HG03196 (cell line): ENCODE measurements at regions not wholly inside any gene's neighbourhood (a gene's known extent, or its start where the extent isn't known, plus 50 kb on each side); places are given as distances from the start of the nearest gene placed in this dataset.

Source experiments
- ATAC-seq: cut with Tn5 transposase; IDR thresholded peaks from one replicate; pipeline ENCODE4 v1.9.1; 2021; ENCODE audit not compliant: unreplicated experiment

DNA sequence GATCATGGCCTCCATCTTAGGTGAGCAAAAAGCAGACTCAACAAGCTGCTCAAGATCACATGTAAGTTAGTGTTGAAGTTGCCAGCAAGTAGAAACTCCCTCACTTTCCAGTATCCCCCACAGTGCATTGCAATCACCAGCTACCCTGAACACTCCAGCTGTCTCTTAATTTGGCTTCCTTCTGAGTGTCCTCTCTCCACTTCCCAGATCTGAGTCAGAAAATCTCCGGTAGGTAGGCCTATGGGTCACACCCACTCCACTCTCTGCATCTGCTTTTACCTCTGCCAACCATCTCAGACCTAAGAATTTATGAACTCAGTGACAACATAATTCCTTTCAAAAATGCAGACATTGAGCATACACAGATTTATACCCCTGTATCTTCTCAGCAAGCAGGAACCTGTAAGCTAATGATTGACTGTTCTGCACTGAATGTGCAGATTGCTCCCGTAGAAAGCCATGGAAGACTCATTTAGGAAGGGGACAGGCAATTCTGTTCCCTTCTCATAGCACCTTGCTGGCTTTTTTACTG lies 656.9 kb downstream of the EPHA4 start:
- ATAC-seq, result no peak

DNA sequence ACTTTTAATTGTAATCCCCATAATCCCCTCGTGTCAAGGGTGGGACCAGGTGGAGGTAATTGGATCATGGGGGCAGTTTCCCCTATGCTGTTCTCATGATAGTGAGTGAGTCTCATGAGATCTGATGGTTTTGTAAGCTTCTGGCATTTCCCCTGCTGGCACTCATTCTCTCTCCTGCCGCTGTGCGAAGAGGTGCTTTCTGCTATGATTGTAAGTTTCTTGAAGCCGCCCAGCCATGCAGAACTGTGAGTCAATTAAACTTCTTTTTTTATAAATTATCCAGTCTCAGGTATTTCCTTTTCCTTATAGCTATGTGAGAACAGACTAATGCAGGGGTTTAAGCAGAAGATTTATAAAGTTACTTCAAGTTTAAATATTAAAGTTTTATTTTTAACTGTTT lies 655.2 kb downstream of the EPHA4 start:
- no peak for ATAC-seq

DNA sequence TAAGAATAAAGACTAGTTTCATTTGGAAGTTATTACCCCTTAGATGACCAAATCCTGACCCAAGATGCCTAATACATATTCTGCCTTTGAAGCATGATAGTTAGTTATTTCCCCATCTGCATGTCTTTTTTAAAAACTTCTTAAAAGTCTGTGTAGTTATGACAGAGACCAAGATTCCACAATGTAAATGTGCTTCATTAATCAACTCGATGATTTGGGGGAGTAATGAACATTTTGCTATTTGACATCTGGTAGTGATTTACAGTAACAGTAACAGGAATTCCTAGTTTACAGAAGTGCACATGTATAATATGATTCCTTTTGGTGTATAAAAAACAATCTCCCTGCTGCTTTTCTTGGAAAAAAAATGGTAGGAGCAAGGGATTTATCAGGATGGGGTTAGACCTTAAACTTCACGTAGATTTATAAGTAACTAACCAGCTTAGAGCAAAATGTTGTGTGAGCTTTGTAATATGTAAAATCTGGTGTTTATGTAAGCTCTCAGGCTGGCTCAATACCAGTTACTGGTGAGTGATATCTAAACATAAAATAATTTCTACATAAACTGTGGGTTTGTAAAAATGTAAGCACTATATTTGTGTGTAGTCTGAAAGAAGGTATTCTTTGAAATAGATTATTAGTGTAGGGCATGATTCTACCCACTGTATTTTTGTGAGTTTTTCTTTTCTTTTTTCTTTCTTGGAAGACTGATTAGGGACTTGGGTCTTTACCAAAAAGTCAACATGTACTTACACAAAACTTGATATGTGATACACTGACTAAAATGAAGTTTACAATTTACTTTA lies 641.6 kb downstream of the EPHA4 start:
- no peak for ATAC-seq

DNA sequence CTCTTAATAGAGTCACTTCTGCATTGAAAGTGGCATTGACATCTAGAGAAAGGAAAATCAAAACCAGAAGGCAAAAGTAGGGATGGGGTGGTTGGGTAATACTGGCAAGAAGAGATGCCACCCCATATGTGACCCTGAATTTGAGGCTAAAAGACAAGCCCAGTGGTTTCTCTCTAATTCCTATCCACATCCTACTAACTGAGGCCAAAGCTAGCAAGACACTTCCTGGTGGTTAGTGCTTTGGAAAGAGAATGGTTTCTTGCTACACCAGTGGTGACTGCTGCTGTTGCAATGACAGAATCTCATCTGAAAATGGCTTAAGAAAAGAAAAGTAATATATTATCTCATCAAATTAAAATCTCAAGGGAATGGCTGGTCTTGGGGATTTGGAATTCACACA lies 640.6 kb downstream of the EPHA4 start:
- no peak for ATAC-seq

DNA sequence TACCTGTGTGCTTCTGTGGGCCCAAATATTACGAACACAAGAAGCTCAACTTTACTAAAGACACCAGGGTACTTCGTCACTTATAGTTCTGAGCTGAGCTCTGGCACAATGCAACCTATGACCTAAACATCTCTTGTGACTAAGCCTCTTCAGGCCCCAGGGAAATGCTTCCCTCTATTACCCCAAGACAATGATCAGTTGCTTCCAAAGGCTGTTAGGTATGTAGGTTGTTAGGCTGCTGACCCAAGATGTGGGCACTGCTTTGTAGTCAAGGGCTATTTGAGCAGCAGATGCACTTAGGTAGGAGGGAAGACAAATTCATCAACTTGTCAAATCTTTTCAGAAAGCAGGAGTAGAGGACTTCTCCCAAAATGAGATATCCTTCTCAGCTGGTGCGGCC lies 640.1 kb downstream of the EPHA4 start:
- ATAC-seq, result no peak

DNA sequence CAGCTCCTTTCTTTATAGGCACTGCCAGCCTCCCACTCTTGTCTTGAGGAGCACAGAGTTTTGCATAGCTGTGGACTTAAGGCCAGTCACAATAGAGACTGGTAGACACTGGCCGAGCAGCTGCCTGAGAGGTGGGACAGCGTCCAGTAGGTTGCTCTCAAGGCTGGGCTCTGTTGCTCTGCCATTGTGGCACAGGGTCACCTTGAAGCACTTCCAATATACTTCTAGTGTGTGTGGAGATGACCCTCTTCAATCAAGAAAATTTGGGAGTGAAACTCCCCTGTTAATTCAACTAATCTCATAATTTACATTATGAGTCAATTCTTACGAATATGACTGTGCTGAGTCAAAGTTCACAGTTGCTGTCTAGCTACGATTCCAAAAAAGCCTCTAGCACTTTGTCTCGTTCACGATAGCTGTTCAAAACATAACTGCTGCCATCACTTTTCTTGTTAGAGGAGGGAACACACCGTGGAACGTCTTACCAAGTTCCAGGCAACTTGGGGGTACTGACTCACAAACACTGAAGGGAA lies 636.2 kb downstream of the EPHA4 start:
- no peak for ATAC-seq

DNA sequence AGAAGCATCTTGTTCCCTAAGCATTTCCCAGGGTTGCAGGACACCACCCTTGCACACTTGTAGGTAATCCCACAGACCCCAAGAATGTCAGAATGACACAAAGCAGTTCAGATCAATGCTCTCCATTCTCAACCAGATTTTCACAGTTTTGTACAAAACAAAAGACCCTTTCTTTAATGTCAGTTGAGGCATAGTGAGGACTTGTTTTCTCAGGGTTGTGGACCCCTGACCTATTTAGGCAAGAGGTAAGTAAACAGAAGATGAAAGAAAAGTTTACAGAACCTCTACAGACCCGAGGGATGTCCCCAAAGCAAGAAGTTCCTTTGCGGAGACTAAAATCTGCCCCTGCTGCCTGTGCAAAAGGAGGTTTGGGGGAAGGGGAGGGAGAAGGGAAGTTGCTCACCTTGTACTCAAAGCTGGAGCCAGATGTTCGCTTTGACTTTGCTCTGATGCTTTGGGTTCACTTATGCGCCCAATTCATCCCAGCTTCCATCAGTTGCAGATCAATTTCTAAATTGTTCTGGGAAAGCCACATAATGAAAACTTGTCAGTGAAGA lies 635.4 kb downstream of the EPHA4 start:
- ATAC-seq, result no peak

DNA sequence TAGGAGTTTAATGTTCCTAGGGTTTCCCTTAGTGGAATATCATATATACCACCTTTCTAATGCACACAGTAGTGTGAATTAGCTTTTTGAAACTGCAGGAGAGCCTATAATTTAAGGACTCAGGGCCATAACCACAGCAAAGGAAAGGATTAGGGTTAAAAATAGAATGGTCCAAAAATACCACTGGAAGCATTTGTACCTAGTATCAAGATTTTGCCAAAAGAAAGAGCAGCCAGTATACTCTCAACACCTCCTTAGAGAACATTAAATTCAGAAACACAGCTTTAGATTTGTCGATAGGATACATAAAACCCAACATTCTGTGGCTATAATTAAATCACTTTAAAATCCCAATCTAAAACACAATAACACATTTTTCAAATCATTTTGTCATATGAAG lies 634.9 kb downstream of the EPHA4 start:
- no peak for ATAC-seq

DNA sequence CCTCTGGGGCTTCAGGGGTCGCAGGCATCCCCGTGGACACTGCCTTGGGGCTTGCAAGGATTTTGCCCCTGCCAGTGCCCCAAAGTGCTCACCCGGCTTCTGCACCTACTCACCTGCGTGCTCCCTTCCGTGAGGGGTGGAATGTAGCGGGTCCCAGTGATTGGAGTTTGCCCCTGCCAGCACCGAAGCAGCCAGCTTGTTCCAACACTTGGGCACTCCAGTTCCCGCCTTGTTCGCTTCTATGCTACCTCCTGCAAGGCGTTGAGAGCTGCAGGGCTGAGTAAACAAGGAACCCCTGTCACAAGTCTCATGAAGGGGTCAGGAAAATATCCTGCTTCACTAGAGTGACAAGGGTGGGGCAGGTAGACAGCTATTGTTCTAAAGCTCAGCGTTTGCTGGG lies 631.5 kb downstream of the EPHA4 start:
- no peak for ATAC-seq

DNA sequence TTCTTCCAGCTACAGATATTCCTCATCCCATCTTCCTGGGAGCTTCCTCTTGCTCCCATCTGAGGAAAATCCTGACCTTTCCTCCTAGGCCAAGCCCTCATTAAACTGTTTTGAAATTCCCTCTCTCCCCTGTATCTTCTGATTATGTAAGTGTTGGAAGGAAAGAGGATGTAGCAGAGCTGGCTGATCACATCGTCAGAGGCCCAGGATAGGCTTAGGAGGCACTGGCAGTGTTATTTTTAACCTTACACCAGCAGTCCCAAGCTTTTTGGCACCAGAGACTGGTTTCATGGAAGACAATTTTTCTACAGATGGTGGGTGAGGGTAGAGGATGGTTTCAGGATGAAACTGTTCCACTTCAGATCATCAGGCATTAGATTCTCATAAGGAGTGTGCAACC lies 630.4 kb downstream of the EPHA4 start:
- no peak for ATAC-seq

DNA sequence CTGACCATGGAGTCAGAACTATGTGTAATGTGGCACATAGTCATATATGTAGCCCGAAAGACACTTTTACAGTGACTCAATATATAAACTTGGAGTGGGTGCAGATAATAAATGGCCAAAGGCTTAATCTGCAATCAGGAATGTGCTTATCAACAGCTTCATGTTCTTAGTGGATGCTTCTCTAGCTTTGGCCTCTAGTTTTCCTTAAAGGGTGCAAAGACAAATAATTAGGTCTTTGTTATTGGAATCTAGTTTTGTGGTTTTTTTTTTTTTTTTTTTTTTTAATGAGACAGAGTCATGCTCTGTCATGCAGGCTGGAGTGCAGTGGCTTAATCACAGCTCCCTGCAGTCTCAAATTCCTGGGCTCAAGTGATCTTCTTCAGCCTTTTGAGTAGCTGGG lies 625.6 kb downstream of the EPHA4 start:
- no peak for ATAC-seq

DNA sequence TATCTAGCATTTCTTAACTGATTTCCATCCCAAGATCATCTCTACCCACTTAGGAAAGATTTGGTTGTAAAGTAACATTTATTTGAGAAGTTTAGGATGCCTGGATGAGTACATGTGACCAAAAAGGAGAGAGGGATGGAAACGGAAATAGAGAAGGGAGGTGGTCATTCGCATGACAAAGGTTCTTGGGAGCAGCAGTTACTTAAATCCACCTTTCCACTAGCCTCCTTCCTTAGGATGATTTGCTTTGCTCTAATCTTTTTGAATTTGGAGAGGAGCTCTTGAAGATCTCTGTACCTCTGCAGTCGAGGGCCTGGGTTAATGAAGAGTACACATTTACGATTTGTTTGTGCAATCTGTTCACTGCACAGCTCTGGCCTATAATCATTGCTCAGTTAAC lies 623.5 kb downstream of the EPHA4 start:
- ATAC-seq, result no peak

DNA sequence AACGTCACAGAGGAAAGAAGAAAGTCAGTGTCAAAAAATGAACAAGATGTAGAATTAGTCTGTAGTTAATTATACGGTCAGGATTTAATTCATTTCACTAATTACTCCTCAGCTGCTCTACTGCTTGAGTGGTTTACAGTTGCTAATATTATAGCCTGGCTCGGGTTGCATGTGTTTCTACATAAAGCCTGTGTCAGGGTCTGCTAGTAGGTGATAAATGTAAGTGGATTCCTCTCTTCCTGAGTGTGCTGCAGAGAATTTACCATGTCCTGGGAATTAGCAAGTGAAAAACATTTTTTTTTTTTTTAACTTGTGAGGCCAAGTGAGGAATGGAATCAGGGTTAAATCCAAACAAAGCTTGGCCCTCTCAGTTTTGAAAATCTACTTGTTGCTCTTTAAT lies 622.6 kb downstream of the EPHA4 start:
- ATAC-seq, result no peak

DNA sequence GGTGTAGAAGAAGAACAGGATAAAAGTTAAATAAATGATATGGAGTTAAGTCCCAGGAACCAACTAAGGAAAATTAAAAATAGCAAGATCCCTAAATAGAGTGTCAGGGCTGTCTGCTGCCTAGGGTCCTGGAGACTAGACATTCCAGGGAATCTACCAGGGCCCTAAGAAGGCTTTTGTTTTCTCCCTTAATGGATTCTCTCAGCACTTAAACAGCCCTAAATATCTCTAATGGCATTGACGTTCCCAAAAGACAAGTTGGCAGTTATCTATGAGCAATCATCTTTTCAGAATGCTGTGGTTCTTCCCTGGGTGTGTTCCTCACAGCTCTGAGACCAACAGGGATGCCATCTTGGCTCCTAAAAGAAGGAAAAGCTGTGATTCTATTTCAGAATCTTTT lies 616.3 kb downstream of the EPHA4 start:
- ATAC-seq, result no peak

DNA sequence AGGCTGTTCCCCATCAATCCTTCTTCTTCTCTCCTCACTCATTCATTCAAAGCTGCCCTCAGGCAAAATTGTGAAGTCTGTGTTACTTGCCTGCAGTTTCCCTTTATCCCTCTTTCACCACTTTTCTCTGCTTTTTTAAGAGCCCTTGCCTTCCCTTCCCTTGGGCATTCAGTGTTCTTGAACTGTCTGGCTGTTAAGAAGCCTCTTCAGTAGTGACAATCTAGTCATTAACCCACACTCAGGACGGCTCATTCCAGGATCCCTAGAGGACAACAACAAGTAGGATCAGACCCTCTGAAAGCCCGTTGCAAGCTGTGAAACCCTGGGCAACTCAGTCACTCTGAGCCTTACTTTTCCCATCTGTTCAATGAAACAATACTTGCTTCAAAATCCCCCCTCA lies 615.7 kb downstream of the EPHA4 start:
- ATAC-seq, result no peak

DNA sequence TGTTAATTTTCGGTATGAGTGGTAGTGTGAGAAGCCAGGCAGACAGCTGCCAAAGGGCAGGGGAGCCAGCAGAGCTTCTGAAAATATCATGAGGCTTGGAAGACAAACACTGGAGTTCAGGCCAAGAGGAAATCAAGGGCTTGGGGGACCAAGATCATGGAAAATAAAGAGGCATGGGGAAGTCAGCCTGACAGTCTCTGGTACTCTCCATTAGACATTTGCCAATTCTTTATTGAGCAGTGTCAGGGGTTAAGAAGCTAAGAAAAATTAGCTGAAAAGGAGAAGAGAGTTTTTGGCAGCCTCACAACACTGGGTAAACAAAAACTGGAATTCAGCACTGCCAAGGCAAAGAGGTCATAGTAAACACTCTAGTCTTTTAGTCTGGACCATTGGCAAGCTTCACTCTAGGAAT lies 612.7 kb downstream of the EPHA4 start:
- no peak for ATAC-seq

DNA sequence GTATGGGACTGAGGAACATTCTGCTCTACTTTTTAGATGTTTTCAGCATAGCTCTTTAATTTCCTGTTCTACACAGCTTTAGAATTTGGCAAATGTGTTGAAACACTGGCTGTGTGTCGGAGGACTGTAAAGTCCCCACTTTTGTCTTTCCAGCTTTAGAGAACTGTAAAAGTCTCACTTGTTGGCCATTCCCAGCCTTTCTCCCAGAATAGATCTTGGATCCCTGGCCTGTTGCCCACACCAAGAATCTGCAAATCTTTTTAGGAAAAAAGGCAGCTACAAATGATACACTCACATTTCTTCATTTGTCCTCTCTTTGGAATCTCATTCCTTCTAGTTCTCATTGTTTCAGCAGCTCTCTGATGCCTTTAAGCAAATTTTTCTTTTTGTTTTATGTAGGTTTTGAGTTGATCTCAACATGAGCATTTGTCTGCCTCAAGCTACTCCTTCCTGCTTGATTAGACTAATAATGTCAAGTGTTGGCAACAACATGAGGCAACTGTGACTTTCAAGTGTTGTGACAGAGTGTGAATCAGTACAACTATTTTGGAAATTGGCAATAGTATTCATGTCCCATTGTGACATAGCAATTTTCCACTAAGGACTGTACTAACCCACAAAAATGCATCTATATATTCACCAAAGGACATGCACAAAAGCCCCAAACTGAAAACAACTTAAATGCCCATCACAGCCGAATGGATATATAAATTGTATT lies 610.8 kb downstream of the EPHA4 start:
- ATAC-seq, result no peak

DNA sequence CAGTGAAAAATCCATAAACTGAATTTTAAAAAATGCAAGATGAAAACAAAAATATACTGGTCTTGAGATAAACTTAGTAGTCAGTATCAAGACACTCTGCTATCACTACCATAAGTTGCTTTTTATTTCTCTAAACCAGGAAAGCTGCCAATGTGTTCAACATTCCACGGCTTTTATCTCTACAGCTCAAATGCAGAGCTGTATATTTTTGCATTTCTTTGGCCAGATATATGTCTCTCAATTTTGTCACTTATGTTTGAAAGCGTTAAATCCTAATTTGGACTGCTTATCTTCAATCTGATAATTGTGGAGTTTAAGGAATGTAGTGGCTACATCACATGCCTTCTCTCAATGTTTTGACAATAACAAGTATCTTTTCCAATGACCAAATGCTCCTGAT lies 609.5 kb downstream of the EPHA4 start:
- ATAC-seq, result no peak

DNA sequence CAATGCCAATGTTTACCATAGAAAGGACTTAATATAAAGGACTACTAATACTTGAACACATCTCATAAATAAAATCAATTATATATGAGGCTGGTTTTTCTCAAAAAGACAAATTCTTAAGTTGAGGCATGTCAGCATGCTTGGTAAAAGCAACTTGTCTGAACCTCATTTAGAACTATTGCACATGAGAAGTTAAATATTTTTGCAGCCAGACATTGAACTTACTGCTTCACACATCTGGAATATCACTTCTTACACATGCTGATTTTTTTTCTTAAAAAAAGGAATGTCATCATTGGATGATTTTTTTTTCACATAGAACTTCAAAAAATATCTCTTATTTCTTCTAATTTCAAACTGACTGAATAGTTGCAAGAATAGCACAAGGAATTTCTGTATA lies 609.0 kb downstream of the EPHA4 start:
- ATAC-seq, result no peak

DNA sequence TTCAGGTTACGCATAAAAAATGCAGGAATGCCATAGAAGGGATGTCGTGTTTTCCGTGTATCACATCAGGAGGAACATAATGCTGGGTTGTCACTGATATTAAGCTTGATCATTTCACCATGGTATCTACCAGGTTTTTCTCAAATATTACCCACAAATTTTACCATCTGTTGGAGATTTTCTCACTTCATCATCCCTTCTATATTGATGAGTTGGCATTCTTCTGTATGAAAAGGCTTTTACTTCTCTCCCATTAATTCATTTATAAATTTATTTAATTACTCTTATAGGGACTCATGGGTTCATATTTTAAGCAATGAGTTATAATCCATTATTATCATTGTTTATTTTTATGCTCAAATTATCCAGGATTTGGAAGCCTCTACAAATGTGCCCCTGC lies 608.2 kb downstream of the EPHA4 start:
- ATAC-seq, result no peak

DNA sequence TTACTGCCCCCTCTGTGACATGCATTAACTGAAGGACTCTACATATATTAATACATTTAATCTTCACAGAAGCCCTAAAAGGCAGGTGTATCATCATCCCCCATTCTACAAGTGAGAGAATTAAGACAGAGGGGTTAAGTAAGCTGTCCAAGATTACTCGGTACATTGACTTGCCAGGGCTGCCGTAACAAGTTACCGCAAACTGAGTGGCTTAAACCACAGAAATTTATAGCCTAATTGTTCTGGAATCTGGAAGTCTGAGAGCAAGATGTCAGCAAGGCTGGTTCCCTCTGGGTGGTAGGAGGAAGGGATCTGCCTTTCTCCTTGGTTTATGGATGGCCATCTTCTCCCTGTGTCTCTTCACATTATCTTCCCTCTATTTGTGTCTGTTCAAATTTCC lies 605.5 kb downstream of the EPHA4 start:
- no peak for ATAC-seq

DNA sequence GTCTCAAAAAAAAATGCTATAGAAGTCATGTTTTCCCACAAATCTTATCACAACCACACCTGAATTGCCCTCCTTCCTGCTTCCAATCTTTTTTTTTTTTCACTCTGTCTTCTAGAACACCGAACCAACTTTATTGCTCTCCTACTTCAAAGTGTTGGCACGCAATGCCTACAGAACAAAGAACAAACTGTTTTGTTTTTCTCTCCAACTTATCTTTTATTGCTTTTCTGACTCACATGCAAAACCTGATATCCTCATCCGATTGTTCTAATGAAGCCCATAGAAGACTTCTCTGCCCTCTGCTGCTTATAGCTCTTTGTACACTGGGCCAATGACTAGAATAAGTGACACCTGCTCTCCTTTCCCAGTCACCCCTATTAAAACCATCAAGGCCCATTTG lies 602.8 kb downstream of the EPHA4 start:
- no peak for ATAC-seq
